ENCODE measurements at regions not wholly inside any gene's neighbourhood (a gene's known extent, or its start where the extent isn't known, plus 50 kb on each side); places are given as distances from the start of the nearest gene placed in this dataset.

- no peak for TF ChIP-seq POLR2A (IDR thresholded peaks at IDR 0.05)
- TF ChIP-seq, protein P1, sequence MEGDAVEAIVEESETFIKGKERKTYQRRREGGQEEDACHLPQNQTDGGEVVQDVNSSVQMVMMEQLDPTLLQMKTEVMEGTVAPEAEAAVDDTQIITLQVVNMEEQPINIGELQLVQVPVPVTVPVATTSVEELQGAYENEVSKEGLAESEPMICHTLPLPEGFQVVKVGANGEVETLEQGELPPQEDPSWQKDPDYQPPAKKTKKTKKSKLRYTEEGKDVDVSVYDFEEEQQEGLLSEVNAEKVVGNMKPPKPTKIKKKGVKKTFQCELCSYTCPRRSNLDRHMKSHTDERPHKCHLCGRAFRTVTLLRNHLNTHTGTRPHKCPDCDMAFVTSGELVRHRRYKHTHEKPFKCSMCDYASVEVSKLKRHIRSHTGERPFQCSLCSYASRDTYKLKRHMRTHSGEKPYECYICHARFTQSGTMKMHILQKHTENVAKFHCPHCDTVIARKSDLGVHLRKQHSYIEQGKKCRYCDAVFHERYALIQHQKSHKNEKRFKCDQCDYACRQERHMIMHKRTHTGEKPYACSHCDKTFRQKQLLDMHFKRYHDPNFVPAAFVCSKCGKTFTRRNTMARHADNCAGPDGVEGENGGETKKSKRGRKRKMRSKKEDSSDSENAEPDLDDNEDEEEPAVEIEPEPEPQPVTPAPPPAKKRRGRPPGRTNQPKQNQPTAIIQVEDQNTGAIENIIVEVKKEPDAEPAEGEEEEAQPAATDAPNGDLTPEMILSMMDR (IDR thresholded peaks at IDR 0.05) = no peak
- WGBS, 2 donors = 90 to 92% methylated on average over 8 of the region's 8 CpGs
- intact Hi-C loops (cut with DNase I; ENCODE audit: low total_unique reads) = no loop called here
- no peak for DNase-seq (ENCODE audit: low spot score in 2 of 2)
- H3K4me3 ChIP-seq (ENCODE audit: low read depth, poor library complexity, severe bottlenecking) = no peak overlapping the region
Observed at GRCh38 chr12:93972411-93973208, 175.8 kb upstream of the PLXNC1 start.

DNA sequence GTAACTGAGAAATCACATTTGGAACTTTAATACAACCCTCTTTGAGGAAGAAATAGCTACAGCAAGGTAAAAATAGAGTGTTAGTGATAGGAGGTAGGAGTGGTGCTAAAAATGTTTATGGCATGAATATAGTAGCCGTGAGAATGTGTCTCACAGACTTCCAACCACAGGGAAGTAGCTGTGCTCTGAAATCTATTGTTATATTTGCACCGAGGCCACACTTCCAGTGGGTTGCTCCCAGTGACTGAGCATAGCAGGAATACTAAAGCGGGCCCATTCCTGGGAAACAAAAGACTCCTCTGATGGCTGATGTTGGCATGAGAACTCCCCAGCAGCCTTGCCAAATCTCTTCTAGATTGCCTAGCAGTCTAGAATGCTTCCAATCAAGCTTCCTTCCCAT, 174.1 kb upstream of the PLXNC1 start:
- intact Hi-C loops (cut with DNase I; ENCODE audit: low total_unique reads) = no loop called here

GRCh38 chr12:93976024-93976423, 172.4 kb upstream of the PLXNC1 start:
- DNase-seq (ENCODE audit: low spot score in 2 of 2) = no peak
- intact Hi-C loops (cut with DNase I; ENCODE audit: low total_unique reads) = no loop called here
- no peak for TF ChIP-seq POLR2A (IDR thresholded peaks at IDR 0.05)
- TF ChIP-seq, protein P1 (IDR thresholded peaks at IDR 0.05) = no peak
- 35 to 40% methylated on average over 2 of the region's 2 CpGs for WGBS, 2 donors
- no peak overlapping the region for H3K4me3 ChIP-seq (ENCODE audit: low read depth, poor library complexity, severe bottlenecking)

More for the DNA sequence above, 174.1 kb upstream of the PLXNC1 start:
- WGBS, 2 donors = 83 to 93% methylated on average over 3 of the region's 3 CpGs
- no peak overlapping the region for H3K4me3 ChIP-seq (ENCODE audit: low read depth, poor library complexity, severe bottlenecking)
- no peak for DNase-seq (ENCODE audit: low spot score in 2 of 2)
- no peak for TF ChIP-seq POLR2A (IDR thresholded peaks at IDR 0.05)
- TF ChIP-seq, protein P1 (IDR thresholded peaks at IDR 0.05) = no peak

DNA sequence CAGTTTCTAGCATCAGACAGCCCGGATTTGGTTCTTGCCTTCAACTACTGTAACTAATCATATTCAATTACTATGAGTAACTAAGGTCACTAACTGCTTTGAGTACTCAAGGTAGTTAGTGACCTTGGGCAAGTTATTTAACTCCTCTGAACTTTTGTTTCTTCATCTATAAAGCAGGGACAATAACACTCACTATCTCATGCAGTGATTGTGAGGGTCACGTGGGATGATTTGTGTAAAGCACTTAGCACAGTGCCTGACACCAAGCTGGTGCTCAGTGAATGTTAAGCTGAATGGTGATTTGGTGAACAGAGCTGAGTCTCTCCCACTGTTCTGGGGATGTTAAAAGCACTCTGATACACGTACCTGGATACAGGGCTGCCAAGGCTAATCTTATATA, 171.3 kb upstream of the PLXNC1 start:
- TF ChIP-seq, protein P1 (IDR thresholded peaks at IDR 0.05) = no peak
- no peak for TF ChIP-seq POLR2A (IDR thresholded peaks at IDR 0.05)
- H3K4me3 ChIP-seq (ENCODE audit: low read depth, poor library complexity, severe bottlenecking) = no peak overlapping the region
- DNase-seq (ENCODE audit: low spot score in 2 of 2) = no peak
- intact Hi-C loops (cut with DNase I; ENCODE audit: low total_unique reads) = no loop called here
- WGBS, 2 donors = 93 to 94% methylated on average over 3 of the region's 3 CpGs

DNA sequence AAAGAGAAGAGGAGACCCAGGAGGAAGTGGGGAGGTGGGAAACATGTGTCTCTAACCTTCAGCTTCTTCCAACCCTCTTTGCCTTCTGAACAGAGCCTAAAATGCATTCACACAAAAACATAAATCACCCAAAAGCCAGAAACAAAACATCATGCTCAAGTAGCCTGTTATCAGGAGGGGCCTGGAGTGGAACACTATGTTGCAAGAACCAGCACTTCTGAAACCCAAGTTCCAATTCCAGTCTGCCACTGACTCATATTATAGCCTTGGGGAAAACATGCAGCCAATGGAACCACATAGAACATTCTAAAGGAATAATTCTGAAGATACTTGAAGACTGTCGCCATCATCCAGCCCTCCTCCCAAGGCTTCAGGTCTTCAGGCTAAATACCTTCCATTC, 169.8 kb upstream of the PLXNC1 start:
- no peak overlapping the region for H3K4me3 ChIP-seq (ENCODE audit: low read depth, poor library complexity, severe bottlenecking)
- peak in 1 of 2 donors; percentile 51 for DNase-seq (ENCODE audit: low spot score in 2 of 2)
- intact Hi-C loops (cut with DNase I; ENCODE audit: low total_unique reads) = no loop called here
- TF ChIP-seq POLR2A (IDR thresholded peaks at IDR 0.05) = no peak
- TF ChIP-seq, protein P1 (IDR thresholded peaks at IDR 0.05) = no peak
- 62 to 63% methylated on average over 1 of the region's 1 CpG for WGBS, 2 donors

GRCh38 chr12:93979189-93979588, 169.2 kb upstream of the PLXNC1 start:
- no peak overlapping the region for H3K4me3 ChIP-seq (ENCODE audit: low read depth, poor library complexity, severe bottlenecking)
- TF ChIP-seq, protein P1 (IDR thresholded peaks at IDR 0.05) = no peak
- no peak for TF ChIP-seq POLR2A (IDR thresholded peaks at IDR 0.05)
- intact Hi-C loops (cut with DNase I; ENCODE audit: low total_unique reads) = no loop called here
- 82 to 86% methylated on average over 2 of the region's 2 CpGs for WGBS, 2 donors
- no peak for DNase-seq (ENCODE audit: low spot score in 2 of 2)

All from lower leg skin (tissue), 4 donors.